HEK293 (cell line): ENCODE measurements at regions not wholly inside any gene's neighbourhood (a gene's known extent, or its start where the extent isn't known, plus 50 kb on each side); places are given as distances from the start of the nearest gene placed in this dataset.

Experiments
- CTCF ChIP-seq: fragments of 450-650 bp; formaldehyde crosslinking; IDR thresholded peaks from 2 replicates; pipeline ENCODE4 v1.5.1; 2016; ENCODE audit warnings: missing biosample characterization, missing genetic modification characterization
- PATZ1 ChIP-seq: fragments of 450-650 bp; formaldehyde crosslinking; IDR thresholded peaks from 2 replicates; pipeline ENCODE4 v1.5.1; 2016; ENCODE audit warnings: missing biosample characterization, missing genetic modification characterization
- ZFP69B ChIP-seq: fragments of 450-650 bp; formaldehyde crosslinking; IDR thresholded peaks from 2 replicates; pipeline ENCODE4 v1.5.1; 2016; ENCODE audit warnings: missing biosample characterization, missing genetic modification characterization
- ZNF274 ChIP-seq, 2 experiments: fragments of 200-500 bp in 1 of 2; fragments of 450-650 bp in 1 of 2; sonication (Bioruptor generic) in 1 of 2; formaldehyde crosslinking in 1 of 2; IDR thresholded peaks; 2 replicates each; pipeline versions ENCODE4 v1.5.1 to v1.6.1; 2014 to 2016; ENCODE audit warnings: borderline replicate concordance in 1 of 2, inconsistent platforms in 1 of 2, low read length in 1 of 2, missing biosample characterization in 1 of 2, missing genetic modification characterization in 1 of 2
- ZNF585B ChIP-seq: fragments of 450-650 bp; formaldehyde crosslinking; IDR thresholded peaks from 2 replicates; pipeline ENCODE4 v1.5.1; 2016; ENCODE audit warnings: missing biosample characterization, missing genetic modification characterization
- ZNF785 ChIP-seq: fragments of 450-650 bp; formaldehyde crosslinking; IDR thresholded peaks from 2 replicates; pipeline ENCODE4 v1.5.1; 2016; ENCODE audit warnings: missing biosample characterization, missing genetic modification characterization
- TF ChIP-seq, protein P1 (sequence below): fragments of 450-650 bp; formaldehyde crosslinking; IDR thresholded peaks from 2 replicates; pipeline ENCODE4 v1.5.1; 2016; ENCODE audit warnings: missing biosample characterization, missing genetic modification characterization

- TF ChIP-seq ZFP69B (tag by site-specific recombination) = no peak
- no peak for TF ChIP-seq ZNF585B (tag by site-specific recombination)
- no peak for TF ChIP-seq CTCF (tag by site-specific recombination)
- no peak for TF ChIP-seq ZNF785 (tag by site-specific recombination)
- TF ChIP-seq, protein P1, sequence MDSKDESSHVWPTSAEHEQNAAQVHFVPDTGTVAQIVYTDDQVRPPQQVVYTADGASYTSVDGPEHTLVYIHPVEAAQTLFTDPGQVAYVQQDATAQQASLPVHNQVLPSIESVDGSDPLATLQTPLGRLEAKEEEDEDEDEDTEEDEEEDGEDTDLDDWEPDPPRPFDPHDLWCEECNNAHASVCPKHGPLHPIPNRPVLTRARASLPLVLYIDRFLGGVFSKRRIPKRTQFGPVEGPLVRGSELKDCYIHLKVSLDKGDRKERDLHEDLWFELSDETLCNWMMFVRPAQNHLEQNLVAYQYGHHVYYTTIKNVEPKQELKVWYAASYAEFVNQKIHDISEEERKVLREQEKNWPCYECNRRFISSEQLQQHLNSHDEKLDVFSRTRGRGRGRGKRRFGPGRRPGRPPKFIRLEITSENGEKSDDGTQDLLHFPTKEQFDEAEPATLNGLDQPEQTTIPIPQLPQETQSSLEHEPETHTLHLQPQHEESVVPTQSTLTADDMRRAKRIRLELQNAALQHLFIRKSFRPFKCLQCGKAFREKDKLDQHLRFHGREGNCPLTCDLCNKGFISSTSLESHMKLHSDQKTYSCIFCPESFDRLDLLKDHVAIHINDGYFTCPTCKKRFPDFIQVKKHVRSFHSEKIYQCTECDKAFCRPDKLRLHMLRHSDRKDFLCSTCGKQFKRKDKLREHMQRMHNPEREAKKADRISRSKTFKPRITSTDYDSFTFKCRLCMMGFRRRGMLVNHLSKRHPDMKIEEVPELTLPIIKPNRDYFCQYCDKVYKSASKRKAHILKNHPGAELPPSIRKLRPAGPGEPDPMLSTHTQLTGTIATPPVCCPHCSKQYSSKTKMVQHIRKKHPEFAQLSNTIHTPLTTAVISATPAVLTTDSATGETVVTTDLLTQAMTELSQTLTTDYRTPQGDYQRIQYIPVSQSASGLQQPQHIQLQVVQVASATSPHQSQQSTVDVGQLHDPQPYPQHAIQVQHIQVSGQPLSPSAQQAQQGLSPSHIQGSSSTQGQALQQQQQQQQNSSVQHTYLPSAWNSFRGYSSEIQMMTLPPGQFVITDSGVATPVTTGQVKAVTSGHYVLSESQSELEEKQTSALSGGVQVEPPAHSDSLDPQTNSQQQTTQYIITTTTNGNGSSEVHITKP (tag by site-specific recombination) = no peak
- no peak for TF ChIP-seq ZNF274 (IDR thresholded peaks at IDR 0.05; ENCODE audit: low read length)
- TF ChIP-seq ZNF274 (tag by site-specific recombination; IDR thresholded peaks at IDR 0.05; ENCODE audit: borderline replicate concordance) = no peak
- no peak for TF ChIP-seq PATZ1 (tag by site-specific recombination)
Observed at GRCh38 chr1:22285549-22286396, 142.9 kb upstream of the WNT4 start.
